HG03354 (cell line): ENCODE measurements at regions not wholly inside any gene's neighbourhood (a gene's known extent, or its start where the extent isn't known, plus 50 kb on each side); places are given as distances from the start of the nearest gene placed in this dataset.
"Not testable (repeated sequence)": the region's sequence is repeated elsewhere in the genome, so short reads cannot be mapped to it uniquely, and the experiment has no call there.

Experiments
- ATAC-seq: cut with Tn5 transposase; IDR thresholded peaks from one replicate; pipeline ENCODE4 v1.9.1; 2021; ENCODE audit warnings: mild to moderate bottlenecking; ENCODE audit not compliant: unreplicated experiment, poor library complexity, severe bottlenecking

DNA sequence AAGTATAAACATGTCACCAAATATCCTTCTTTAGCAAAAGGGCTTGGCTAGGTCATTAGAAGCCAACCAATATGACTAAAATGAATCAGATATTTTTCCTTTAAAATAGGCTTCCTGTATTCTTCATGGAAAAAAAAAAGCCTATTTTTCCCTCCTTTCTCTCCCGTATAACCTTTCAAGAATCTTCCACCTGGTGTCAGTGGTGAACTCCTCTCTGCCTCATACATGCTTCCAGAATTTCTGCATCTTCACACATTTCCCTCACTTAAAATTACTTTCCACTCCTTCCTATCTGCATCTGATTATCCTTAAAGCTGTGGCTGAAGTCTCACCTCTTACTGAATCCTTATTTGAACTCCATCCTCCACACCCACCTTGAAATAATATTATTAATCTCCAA is 116.9 kb upstream of the FANCL start:
- ATAC-seq: no peak

DNA sequence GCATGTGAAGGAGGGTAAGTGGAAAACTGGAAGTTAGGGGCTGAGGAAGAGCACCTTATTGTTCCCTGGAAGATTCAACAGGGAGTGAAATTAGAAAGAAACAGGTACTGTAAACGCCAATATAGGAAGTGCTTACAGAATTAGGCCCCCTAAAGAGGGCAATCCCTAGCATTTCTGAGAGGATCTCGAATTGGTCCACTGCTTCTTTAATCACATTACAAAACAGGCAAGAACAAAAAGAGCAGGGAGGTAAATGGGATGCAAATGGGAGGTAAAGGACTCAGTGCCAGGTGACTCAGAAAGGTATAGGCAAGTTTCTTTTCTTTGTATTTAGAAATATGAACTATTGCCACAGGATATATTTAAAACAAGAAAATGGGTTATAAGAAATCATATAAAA is 116.4 kb upstream of the FANCL start:
- ATAC-seq: no peak

DNA sequence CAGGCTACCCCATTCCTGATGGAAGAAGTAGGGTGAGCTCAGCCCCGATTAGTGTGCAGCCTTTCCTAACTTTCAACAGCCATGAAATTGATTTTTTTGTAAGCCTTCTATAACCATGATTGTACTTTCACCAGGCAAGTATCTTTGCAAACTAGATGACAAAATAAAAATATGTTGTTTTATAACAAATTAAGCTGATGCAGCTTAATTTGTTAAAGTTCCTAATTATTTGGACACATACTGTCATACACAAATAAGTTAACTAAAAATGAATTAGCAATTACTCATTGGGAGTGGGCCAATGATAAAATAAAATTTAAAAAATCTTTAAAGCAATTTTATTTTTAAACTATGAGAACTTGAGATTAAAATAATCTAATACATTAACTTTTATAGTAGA is 113.1 kb upstream of the FANCL start:
- ATAC-seq: no peak

DNA sequence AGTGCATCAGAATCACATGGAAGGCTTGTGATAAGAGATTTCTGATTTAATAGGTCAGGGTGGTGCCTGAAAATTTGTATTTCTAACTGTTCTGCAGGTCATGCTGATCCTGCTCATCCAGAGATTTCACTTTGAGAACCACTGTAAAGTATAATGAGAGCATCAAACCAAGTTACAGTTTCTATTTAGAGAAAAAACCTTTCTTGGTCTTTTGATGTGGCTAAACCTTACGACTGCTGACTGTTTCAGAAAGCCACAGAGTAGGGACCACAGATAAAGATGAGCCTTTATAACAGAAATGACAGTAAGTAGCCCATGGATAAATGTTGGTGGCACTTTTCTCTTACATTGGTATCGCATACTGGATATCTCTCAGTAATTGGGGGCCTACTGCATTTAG is 109.4 kb upstream of the FANCL start:
- peak; percentile 74 for ATAC-seq

DNA sequence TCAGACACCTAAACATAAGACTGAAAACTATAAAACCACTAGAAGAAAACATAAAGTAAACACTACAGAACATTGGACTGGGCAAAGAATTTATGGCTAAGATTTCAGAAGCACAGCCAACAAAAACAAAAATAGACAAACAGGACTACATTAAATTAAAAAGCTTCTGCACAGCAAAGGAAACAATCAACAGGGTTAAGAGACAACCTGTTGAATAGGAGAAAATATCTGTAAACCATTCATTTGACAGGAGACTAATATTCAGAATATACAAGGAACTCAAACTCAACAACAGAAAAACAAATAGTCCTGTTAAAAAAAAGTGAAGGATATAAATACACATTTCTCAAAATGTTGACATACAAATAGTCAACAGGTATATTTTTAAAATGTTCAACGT is 106.7 kb upstream of the FANCL start:
- ATAC-seq: no peak

DNA sequence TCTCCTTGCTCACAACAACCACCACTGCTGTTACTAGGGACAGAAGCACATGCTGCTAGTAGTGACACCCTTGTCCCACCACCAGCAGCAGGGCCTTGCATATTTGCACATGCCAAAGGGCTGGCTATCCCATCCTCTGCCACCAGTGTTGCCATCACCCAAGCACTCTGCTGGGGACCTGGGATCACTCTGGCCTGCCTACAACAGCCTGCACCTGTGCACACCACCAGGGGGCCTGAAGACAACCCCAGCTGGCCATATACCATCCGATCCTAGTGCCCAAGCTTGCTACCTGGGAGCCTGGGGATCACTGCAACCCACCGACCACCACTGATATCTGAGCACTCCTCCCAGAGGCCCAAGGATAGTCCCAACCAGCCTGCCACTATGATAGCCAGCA is 99.9 kb upstream of the FANCL start:
- ATAC-seq: no peak

DNA sequence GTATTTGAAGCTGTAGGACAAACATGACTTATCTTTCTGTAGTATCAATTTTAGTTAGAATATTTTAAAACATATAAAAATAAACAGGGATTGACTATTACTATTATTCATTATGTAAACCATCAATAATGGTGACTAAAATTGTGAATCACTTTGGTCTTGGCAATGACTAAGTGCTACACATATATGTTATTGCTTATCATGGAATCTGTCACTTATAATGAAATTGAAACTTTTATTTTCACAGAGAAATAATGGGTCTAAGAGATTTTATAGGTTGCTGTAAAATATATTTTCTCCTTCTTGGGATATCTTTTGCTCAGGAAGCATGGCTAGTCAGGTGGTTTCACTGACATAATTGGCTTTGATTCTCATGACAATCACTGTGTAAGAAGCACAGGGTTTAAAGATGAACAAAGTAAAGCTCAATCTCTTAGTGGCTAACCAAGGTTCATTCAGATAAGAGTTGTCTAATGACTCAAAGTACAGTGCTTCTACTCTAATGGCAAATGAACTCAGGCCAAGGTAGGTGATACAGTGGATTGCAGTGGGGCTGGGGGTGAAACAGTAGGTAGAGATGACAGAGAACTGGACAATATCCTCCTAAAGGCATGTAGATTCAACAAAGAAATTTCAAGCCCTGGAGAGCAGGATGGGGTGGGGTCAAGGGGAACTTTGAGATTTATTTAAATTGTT is 98.6 kb upstream of the FANCL start:
- ATAC-seq: no peak

DNA sequence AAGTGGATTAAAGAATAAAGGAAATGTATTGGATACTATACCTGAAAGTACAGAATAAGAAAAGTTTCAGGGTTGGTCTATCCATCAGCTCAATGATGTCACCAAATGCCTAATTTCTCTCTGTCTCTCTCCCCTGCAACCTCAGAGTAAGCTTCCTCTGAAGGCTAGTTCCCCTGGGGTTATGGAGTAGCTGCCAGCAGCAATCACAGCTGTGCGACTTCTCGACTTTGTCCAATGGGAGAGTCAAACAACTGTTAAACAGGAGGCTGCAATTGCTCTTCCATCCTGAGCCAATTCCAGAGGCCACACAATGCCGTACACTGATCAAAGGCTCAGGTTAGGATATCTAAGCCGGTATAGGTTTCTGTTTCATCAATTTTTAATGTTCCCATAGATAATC is 95.3 kb upstream of the FANCL start:
- no peak for ATAC-seq

DNA sequence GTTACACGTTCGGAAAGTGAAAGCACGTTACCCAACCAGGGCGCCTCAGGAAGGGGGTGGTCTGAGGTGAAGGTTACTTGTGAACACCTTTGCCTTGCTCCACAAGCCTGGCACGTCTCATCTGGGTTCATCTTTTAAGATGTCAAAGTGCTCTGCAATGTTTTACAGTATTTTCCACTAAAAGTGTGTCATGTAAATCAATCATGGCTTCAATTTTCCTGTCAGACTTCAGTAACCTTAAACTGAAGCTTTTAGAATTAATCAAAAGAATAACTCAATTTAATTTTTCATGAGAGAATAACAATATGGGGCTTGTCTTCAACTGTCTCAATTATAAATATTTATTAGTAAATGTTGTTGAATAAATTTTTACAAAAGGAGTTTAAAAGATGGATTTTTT is 93.3 kb upstream of the FANCL start:
- no peak for ATAC-seq

DNA sequence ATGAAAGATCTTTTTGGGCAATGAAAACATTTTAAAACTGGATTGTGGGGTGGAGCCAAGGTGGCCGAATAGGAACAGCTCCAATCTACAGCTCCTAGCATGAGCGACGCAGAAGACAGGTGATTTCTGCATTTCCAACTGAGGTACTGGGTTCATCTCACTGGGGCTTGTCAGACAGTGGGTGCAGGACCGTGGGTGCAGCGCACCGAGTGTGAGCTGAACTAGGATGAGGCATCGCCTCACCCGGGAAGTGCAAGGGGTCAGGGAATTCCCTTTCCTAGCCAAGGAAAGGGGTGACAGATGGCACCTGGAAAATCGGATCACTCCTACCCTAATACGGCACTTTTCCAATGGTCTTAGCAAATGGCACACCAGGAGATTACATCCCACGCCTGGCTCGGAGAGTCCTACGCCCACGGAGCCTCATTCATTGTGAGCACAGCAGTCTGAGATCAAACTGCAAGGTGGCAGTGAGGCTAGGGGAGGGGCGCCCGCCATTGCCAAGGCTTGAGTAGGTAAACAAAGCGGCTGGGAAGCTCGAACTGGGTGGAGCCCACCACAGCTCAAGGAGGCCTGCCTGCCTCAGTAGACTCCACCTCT is 84.3 kb upstream of the FANCL start:
- not testable (repeated sequence) for ATAC-seq

DNA sequence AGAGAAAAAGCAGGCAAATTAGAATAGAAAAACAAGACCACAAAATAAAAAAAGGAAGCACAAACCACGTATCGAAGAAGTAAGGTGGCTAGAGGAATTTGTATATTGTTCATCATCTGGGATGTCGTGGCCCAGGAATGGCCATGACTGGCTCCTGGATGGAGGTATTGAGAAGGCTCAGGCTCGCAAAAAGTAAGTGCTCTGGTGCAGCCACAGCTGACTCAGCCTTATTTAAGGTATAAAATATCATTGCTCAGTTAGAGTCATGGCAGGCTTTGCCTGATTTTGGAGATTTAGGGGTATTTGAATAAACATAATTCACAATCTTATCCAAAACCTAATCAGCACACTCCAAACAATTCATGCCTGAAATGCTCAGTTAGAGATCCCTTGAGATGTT is 78.4 kb upstream of the FANCL start:
- ATAC-seq: no peak

DNA sequence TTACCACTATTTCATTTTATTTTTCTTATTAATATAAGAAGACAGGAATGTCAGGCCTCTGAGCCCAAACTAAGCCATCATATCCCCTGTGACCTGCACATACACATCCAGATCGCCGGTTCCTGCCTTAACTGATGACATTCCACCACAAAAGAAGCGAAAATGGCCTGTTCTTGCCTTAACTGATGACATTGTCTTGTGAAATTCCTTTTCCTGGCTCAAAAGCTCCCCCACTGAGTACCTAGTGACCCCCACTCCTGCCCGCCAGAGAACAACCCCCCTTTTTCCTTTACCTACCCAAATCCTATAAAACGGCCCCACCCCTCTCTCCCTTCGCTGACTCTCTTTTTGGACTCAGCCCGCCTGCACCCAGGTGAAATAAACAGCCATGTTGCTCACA is 77.8 kb upstream of the FANCL start:
- not testable (repeated sequence) for ATAC-seq

DNA sequence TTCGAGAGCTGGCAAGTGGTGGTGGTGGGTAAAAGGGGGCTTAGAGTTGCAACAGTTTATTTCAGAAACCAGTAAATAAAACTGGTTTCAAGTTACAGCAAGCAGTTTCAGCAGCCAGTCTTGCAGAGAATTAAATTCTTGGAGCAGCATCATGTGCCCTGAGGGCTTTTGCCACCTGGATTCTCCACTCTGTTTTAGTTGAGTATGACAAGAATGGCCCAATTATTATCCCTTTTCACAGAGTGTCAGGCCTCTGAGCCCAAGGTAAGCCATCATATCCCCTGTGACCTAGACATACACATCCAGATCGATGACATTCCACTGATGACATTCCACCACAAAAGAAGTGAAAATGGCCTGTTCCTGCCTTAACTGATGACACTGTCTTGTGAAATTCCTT is 72.8 kb upstream of the FANCL start:
- no peak for ATAC-seq

DNA sequence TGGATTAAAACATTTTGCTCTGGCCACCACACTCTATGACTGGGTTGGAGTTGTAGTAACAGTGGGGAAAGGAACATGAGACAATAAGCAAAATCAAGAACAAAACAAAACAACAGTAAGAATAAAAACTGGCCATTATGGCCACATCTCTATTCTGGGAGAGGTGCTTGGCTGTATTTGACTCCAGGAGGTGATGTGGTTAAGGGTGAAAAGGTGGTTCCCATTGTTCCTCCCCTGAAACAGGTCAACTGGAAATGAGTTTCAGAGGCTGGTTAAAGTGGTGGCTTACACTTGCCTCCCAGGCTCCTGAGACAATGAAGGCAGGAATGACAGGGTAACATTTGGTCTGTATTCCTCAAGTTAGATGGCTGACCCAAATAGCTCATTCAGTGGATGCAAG is 67.3 kb upstream of the FANCL start:
- no peak for ATAC-seq

DNA sequence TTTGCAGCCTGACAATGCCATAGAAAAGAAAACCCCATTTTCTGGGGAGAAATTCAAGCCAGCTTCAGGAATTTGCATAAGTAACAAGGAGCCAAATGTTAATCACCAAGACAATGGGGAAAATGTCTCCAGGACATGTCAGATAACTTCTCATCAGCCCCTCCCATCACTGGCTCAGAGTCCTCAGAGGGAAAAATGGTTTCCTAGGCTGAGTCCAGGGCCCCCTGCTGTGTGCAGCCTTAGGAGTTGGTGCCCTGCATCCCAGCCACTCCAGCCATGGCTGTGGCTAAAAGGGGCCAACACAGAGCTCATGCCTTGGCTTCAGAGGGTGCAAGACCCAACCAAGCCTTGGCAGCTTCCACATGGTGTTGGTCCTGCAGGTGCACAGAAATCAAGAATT is 63.7 kb upstream of the FANCL start:
- no peak for ATAC-seq

DNA sequence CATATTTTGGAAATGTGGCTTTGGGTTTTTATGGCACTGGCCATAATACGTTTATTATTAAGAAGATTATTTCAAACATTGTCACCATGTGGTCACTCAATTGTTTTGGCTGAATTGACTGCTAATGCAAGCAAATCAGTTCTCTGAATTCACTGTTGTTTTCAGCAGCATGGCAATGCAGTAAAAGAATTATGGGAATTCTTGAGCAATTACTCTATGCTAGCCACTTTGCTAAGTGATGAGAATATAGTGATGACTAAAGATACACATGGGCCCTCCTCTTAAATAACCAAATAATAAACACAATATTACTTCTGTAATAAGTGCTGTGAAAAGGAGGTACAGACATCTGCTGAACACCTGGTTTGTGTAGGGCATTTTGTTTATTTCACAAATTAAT is 58.0 kb upstream of the FANCL start:
- no peak for ATAC-seq

DNA sequence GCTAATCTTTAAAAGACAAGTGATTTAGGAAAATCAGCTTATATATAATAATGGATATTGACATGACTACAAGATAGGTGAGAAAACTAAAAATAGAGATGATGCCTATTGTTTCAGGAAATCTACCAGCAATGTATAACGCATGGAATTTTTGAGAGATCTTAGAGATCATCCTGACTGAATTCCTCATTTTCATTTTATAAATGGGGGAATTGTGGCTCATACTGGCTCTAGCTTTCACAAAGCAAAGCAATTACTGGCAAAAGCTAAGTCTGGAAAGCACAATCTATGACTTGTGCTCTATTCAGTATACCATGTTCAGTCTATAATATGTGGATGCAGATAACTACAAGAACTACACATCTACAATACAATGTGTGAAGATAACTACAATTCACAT is 51.9 kb upstream of the FANCL start:
- ATAC-seq: no peak

DNA sequence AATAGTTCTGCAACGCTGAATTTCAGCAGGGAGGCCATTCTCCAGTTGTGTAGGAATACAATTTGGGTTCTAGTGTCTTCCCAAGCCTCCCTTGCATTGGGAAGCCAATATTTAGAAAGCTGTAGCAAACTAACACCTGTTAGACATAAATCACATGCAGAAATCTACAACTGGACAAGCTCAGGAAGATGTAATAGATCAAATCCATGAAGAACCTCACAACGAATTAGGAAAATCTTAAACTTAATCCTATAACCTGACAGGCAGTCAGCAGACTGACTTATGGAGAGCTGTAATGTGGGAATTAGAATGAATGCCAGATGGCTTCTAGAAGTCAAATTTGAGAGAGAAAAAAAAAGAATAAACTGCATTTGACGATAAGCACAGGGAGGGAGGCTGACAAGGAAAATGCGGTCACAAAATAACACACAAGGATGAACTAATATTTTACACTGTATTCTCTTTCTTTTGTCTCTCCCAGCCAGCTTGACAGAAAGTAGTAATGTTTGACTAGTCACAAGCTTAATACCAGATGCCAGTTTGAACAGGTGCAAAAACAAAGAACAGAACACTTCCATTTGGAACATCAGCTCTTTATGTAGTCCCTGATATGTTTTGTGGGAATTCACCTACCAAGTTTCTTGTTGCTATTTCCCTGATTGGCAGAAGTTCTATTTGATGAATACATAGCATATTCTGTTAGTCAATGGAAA is 50.8 kb upstream of the FANCL start:
- ATAC-seq: no peak
